ENCODE measurements at regions not wholly inside any gene's neighbourhood (a gene's known extent, or its start where the extent isn't known, plus 50 kb on each side); places are given as distances from the start of the nearest gene placed in this dataset.

GRCh38 chr2:235278771-235279355 is 215.0 kb upstream of the AGAP1 start:
- no peak overlapping the region for H3K4me3 ChIP-seq (ENCODE audit: insufficient read depth, low read length)
- no peak overlapping the region for H2AFZ ChIP-seq (ENCODE audit: low read length)
- no peak overlapping the region for H3K4me2 ChIP-seq (ENCODE audit: insufficient read depth, low read length)
- no peak for TF ChIP-seq CTCF (IDR thresholded peaks at IDR 0.05; ENCODE audit: extremely low read depth, low read depth, low read length)
- no peaks in the 10 kb centered on the region for H3K79me2 ChIP-seq (ENCODE audit: insufficient read depth, low read length)
- H3K4me1 ChIP-seq (ENCODE audit: insufficient read depth, low read length), result no peaks in the 10 kb centered on the region
- no peaks in the 10 kb centered on the region for H3K36me3 ChIP-seq (ENCODE audit: insufficient read depth, low read length)
- H3K27ac ChIP-seq (ENCODE audit: low read depth, low read length), result no peak overlapping the region
- DNase-seq (ENCODE audit: insufficient read length, low spot score, missing footprints), result no peak
- no peaks in the 10 kb centered on the region for H3K9me3 ChIP-seq (ENCODE audit: low read depth, low read length)
- no peaks in the 10 kb centered on the region for H4K20me1 ChIP-seq (ENCODE audit: insufficient read depth, low read length)
- no peaks in the 10 kb centered on the region for H3K27me3 ChIP-seq (ENCODE audit: insufficient read depth, low read length)

GRCh38 chr2:235279965-235280364 is 213.9 kb upstream of the AGAP1 start:
- H3K9me3 ChIP-seq (ENCODE audit: low read depth, low read length), result no peaks in the 10 kb centered on the region
- no peak for TF ChIP-seq CTCF (IDR thresholded peaks at IDR 0.05; ENCODE audit: extremely low read depth, low read depth, low read length)
- no peaks in the 10 kb centered on the region for H3K79me2 ChIP-seq (ENCODE audit: insufficient read depth, low read length)
- H3K27ac ChIP-seq (ENCODE audit: low read depth, low read length), result no peak overlapping the region
- H3K27me3 ChIP-seq (ENCODE audit: insufficient read depth, low read length), result no peaks in the 10 kb centered on the region
- no peak overlapping the region for H3K4me2 ChIP-seq (ENCODE audit: insufficient read depth, low read length)
- no peak for DNase-seq (ENCODE audit: insufficient read length, low spot score, missing footprints)
- H2AFZ ChIP-seq (ENCODE audit: low read length), result no peak overlapping the region
- H3K4me1 ChIP-seq (ENCODE audit: insufficient read depth, low read length), result no peaks in the 10 kb centered on the region
- H3K36me3 ChIP-seq (ENCODE audit: insufficient read depth, low read length), result no peaks in the 10 kb centered on the region
- H3K4me3 ChIP-seq (ENCODE audit: insufficient read depth, low read length), result no peak overlapping the region
- no peaks in the 10 kb centered on the region for H4K20me1 ChIP-seq (ENCODE audit: insufficient read depth, low read length)

- Histone ChIP-seq H3K4me2 (ENCODE audit: insufficient read depth, low read length) (no peak overlapping the region), H2AFZ (ENCODE audit: low read length) (no peak overlapping the region), H4K20me1 (ENCODE audit: insufficient read depth, low read length) (no peaks in the 10 kb centered on the region), H3K4me1 (ENCODE audit: insufficient read depth, low read length) (peaks cover 5% of the 10 kb centered on the region), H3K27ac (ENCODE audit: low read depth, low read length) (no peak overlapping the region), H3K9me3 (ENCODE audit: low read depth, low read length) (peaks cover 2% of the 10 kb centered on the region), H3K27me3 (ENCODE audit: insufficient read depth, low read length) (no peaks in the 10 kb centered on the region), H3K36me3 (ENCODE audit: insufficient read depth, low read length) (no peaks in the 10 kb centered on the region), H3K79me2 (ENCODE audit: insufficient read depth, low read length) (no peaks in the 10 kb centered on the region), H3K4me3 (ENCODE audit: insufficient read depth, low read length) (no peak overlapping the region)
- no peak for DNase-seq (ENCODE audit: insufficient read length, low spot score, missing footprints)
- TF ChIP-seq CTCF (IDR thresholded peaks at IDR 0.05; ENCODE audit: extremely low read depth, low read depth, low read length), result no peak
Observed at GRCh38 chr2:235283246-235283645, 210.6 kb upstream of the AGAP1 start.

- Histone ChIP-seq H3K4me3 (ENCODE audit: insufficient read depth, low read length) (no peak overlapping the region), H3K79me2 (ENCODE audit: insufficient read depth, low read length) (no peaks in the 10 kb centered on the region), H3K4me1 (ENCODE audit: insufficient read depth, low read length) (peaks cover 5% of the 10 kb centered on the region), H3K36me3 (ENCODE audit: insufficient read depth, low read length) (no peaks in the 10 kb centered on the region), H3K27ac (ENCODE audit: low read depth, low read length) (no peak overlapping the region), H4K20me1 (ENCODE audit: insufficient read depth, low read length) (no peaks in the 10 kb centered on the region), H3K4me2 (ENCODE audit: insufficient read depth, low read length) (no peak overlapping the region), H3K9me3 (ENCODE audit: low read depth, low read length) (peaks cover 2% of the 10 kb centered on the region), H2AFZ (ENCODE audit: low read length) (no peak overlapping the region), H3K27me3 (ENCODE audit: insufficient read depth, low read length) (no peaks in the 10 kb centered on the region)
- TF ChIP-seq CTCF (IDR thresholded peaks at IDR 0.05; ENCODE audit: extremely low read depth, low read depth, low read length), result no peak
- DNase-seq (ENCODE audit: insufficient read length, low spot score, missing footprints), result no peak
Observed at GRCh38 chr2:235286622-235287374, 207.0 kb upstream of the AGAP1 start.
